ENCODE measurements at regions not wholly inside any gene's neighbourhood (a gene's known extent, or its start where the extent isn't known, plus 50 kb on each side); places are given as distances from the start of the nearest gene placed in this dataset.

DNA sequence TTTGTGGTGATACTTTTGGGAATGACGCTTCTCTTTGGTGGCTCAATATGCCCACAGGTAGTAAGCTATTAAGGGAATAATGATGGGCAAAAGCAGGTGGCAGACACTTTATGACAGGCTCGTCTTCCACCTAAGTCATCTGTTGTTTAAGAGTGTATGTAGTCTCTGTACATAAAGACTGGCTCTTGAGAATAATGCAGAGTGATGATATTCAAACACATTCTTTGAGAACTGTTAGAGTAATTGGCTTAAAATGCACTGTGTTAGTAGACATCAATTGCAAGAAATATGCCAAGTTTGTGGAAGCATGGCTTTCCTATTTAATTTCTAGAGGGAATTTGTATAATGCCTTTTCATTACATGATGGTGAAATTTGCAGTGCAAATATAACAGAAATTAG is 694.8 kb upstream of the MIS18BP1 start:
- TF ChIP-seq, protein P1, sequence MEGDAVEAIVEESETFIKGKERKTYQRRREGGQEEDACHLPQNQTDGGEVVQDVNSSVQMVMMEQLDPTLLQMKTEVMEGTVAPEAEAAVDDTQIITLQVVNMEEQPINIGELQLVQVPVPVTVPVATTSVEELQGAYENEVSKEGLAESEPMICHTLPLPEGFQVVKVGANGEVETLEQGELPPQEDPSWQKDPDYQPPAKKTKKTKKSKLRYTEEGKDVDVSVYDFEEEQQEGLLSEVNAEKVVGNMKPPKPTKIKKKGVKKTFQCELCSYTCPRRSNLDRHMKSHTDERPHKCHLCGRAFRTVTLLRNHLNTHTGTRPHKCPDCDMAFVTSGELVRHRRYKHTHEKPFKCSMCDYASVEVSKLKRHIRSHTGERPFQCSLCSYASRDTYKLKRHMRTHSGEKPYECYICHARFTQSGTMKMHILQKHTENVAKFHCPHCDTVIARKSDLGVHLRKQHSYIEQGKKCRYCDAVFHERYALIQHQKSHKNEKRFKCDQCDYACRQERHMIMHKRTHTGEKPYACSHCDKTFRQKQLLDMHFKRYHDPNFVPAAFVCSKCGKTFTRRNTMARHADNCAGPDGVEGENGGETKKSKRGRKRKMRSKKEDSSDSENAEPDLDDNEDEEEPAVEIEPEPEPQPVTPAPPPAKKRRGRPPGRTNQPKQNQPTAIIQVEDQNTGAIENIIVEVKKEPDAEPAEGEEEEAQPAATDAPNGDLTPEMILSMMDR (IDR thresholded peaks at IDR 0.05; ENCODE audit: insufficient read depth, low read length): no peak
- TF ChIP-seq, protein P2, sequence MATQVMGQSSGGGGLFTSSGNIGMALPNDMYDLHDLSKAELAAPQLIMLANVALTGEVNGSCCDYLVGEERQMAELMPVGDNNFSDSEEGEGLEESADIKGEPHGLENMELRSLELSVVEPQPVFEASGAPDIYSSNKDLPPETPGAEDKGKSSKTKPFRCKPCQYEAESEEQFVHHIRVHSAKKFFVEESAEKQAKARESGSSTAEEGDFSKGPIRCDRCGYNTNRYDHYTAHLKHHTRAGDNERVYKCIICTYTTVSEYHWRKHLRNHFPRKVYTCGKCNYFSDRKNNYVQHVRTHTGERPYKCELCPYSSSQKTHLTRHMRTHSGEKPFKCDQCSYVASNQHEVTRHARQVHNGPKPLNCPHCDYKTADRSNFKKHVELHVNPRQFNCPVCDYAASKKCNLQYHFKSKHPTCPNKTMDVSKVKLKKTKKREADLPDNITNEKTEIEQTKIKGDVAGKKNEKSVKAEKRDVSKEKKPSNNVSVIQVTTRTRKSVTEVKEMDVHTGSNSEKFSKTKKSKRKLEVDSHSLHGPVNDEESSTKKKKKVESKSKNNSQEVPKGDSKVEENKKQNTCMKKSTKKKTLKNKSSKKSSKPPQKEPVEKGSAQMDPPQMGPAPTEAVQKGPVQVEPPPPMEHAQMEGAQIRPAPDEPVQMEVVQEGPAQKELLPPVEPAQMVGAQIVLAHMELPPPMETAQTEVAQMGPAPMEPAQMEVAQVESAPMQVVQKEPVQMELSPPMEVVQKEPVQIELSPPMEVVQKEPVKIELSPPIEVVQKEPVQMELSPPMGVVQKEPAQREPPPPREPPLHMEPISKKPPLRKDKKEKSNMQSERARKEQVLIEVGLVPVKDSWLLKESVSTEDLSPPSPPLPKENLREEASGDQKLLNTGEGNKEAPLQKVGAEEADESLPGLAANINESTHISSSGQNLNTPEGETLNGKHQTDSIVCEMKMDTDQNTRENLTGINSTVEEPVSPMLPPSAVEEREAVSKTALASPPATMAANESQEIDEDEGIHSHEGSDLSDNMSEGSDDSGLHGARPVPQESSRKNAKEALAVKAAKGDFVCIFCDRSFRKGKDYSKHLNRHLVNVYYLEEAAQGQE (IDR thresholded peaks at IDR 0.05; ENCODE audit: insufficient replicate concordance, low read depth): no peak

All from HL-60 (cell line).